ENCODE measurements at regions not wholly inside any gene's neighbourhood (a gene's known extent, or its start where the extent isn't known, plus 50 kb on each side); places are given as distances from the start of the nearest gene placed in this dataset.

DNA sequence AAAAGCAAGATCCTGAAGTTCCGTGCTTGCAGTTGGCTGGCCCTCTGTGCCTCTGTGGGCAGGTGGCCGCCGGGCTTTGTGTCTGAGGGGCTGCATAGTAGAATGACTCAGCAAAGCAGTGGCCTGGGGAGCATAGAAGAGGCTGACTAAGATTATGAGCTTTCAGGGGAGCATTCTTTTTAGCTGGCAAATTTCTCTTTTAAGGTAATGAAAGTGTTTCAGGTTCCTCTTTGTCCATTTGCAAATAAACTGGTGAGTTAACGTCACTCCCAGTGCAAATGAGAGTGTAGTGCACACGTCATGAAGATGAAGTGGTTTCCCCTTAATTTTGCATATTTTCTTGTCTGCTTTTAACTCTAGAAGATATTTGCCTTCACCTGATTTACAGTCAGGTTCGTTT lies 98.6 kb downstream of the BCL2L11 start:
- TF ChIP-seq, protein P1, sequence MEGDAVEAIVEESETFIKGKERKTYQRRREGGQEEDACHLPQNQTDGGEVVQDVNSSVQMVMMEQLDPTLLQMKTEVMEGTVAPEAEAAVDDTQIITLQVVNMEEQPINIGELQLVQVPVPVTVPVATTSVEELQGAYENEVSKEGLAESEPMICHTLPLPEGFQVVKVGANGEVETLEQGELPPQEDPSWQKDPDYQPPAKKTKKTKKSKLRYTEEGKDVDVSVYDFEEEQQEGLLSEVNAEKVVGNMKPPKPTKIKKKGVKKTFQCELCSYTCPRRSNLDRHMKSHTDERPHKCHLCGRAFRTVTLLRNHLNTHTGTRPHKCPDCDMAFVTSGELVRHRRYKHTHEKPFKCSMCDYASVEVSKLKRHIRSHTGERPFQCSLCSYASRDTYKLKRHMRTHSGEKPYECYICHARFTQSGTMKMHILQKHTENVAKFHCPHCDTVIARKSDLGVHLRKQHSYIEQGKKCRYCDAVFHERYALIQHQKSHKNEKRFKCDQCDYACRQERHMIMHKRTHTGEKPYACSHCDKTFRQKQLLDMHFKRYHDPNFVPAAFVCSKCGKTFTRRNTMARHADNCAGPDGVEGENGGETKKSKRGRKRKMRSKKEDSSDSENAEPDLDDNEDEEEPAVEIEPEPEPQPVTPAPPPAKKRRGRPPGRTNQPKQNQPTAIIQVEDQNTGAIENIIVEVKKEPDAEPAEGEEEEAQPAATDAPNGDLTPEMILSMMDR (conservative IDR thresholded peaks at IDR 0.05): no peak
- TF ChIP-seq ZFX (IDR thresholded peaks at IDR 0.05): no peak
